ENCODE measurements at regions not wholly inside any gene's neighbourhood (a gene's known extent, or its start where the extent isn't known, plus 50 kb on each side); places are given as distances from the start of the nearest gene placed in this dataset.

DNA sequence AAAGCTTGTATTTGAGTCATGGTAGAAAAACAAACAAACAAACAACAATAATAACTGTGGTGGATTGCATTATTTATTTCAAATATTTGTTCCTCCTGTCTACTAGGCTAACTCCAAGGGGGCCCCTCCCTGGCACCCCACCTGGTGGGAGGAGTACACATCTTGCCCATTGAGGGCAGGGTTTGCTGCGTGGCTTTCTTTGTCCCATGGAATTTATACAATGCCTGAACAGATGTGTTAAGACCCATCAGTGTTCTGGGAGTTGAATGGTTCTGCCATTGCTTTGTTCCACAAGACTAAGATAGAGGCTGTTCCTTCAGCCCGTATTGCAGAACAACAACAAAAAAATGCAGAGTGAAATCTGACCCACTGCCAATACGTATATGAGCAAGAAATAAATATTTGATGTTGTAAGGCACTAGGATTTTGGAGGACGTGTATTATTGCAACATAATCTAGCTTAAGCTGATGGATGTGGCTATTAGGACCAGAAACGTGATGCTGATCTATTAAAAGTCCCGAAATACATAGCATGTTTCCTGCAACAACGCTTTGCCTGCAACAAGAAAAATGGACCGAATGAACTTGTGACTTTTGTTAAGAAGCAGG is 119.1 kb upstream of the JCAD start:
- FAIRE-seq, result no peak
- 42% methylated on average over 8 of the region's 8 CpGs for WGBS (ENCODE audit: missing lambda C conversion rate)
- no peak overlapping the region for H3K4me3 ChIP-seq
- H3K4me1 ChIP-seq, result peaks cover 15% of the 10 kb centered on the region
- ChIA-PET POLR2A (no interaction called here), CTCF (interaction anchor here (1.2 kb wide), 1 partner anchor 8 kb away, joined by 4 read pairs; no protein-coding TSS in a partner anchor)
- no peak for ATAC-seq
- DNase-seq (ENCODE audit: low read depth in 1 of 2, low spot score in 1 of 2), result no peak
- no peak for TF ChIP-seq JUN (IDR thresholded peaks at IDR 0.05)
- peak in 1 of 2 experiments; percentile 35; a peak in 1 of 4 replicates for TF ChIP-seq CEBPB (IDR thresholded peaks at IDR 0.05)
- no peak for TF ChIP-seq GATA3 (IDR thresholded peaks at IDR 0.05; ENCODE audit: borderline replicate concordance)
- H3K4me2 ChIP-seq, result no peak overlapping the region
- H3K9me3 ChIP-seq, result no peaks in the 10 kb centered on the region
- no peak overlapping the region for H3K27ac ChIP-seq

- Histone ChIP-seq H3K4me1 (peaks cover under 1% of the 10 kb centered on the region; the same call in 2 of the 3 replicates), H3K9me3 (no peaks in the 10 kb centered on the region), H3K4me3 (no peak overlapping the region), H3K4me2 (no peak overlapping the region), H3K27ac (no peak overlapping the region)
- DNase-seq (ENCODE audit: low read depth in 1 of 2, low spot score in 1 of 2) (no peak), ATAC-seq (no peak), FAIRE-seq (no peak)
- 89% methylated on average over 10 of the region's 10 CpGs for WGBS (ENCODE audit: missing lambda C conversion rate)
- TF ChIP-seq MAFK (IDR thresholded peaks at IDR 0.05; ENCODE audit: partially characterized antibody) (peak; percentile 70), RARB (CRISPR knock-in tag; IDR thresholded peaks at IDR 0.05) (no peak)
- ChIA-PET POLR2A (no interaction called here), CTCF (interaction anchor here (1.0 to 1.3 kb wide), 2 partner anchors 18 to 21 kb away, joined by 4 read pairs; no protein-coding TSS in a partner anchor)
Observed at GRCh38 chr10:30176776-30177533, 117.6 kb upstream of the JCAD start.

DNA sequence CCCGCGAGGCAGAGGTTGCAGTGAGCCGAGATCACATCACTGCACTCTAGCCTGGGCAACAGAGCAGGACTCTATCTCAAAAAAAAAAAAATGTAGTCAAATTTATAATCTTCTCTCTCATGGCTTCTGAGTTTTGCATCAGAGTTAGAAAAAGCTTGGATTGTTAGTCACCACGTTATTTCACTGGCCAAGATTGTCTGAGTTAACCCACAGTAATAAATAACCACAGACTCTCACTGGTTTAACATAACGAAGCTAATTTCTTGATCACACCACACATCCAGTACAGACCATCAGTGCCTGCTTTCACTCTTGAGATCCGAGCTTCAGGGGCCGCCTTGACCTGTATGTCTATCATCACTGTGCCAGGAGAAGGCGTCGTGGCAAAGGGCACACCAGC is 116.8 kb upstream of the JCAD start:
- TF ChIP-seq NR3C1 (IDR thresholded peaks at IDR 0.05) (no peak), HOXB5 (CRISPR knock-in tag; IDR thresholded peaks at IDR 0.05) (no peak)
- TF ChIP-seq, protein P1, sequence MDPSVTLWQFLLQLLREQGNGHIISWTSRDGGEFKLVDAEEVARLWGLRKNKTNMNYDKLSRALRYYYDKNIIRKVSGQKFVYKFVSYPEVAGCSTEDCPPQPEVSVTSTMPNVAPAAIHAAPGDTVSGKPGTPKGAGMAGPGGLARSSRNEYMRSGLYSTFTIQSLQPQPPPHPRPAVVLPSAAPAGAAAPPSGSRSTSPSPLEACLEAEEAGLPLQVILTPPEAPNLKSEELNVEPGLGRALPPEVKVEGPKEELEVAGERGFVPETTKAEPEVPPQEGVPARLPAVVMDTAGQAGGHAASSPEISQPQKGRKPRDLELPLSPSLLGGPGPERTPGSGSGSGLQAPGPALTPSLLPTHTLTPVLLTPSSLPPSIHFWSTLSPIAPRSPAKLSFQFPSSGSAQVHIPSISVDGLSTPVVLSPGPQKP (IDR thresholded peaks at IDR 0.05; ENCODE audit: low read depth, low read length), result no peak
- Histone ChIP-seq H3K4me2 (no peak overlapping the region), H3K27ac (no peak overlapping the region), H3K4me3 (no peak overlapping the region), H3K9me3 (no peaks in the 10 kb centered on the region), H3K4me1 (no peaks in the 10 kb centered on the region)
- WGBS (ENCODE audit: missing lambda C conversion rate), result 78% methylated on average over 9 of the region's 9 CpGs
- ATAC-seq (no peak), DNase-seq (ENCODE audit: low read depth in 1 of 2, low spot score in 1 of 2) (no peak), FAIRE-seq (no peak)
- ChIA-PET POLR2A (no interaction called here), CTCF (interaction anchor here (0.9 to 1.3 kb wide), 3 partner anchors 17 to 118 kb away, joined by 3 to 4 read pairs (median 4); no protein-coding TSS in a partner anchor)

DNA sequence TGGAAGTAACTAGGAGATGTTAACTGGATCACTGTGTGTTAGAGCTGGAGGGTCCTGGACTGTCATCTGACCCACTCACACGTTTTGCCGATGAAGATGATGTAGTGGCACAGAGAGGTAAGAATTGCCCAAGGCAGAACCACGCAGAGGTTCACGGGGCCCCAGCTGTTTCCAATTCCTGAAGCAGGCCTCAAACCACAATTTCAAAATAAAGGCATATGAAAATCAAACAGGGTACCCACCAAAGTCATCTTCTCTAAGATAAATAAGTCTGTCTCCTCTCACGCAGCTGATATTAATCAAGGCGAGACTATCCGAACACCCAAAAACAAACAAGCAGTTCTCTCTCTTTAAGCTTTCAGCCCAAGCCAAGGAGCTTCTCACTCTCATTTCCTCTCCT is 113.3 kb upstream of the JCAD start:
- TF ChIP-seq MAFK (IDR thresholded peaks at IDR 0.05; ENCODE audit: partially characterized antibody) (no peak), KDM1A (IDR thresholded peaks at IDR 0.05; ENCODE audit: low read depth) (no peak), JUNB (IDR thresholded peaks at IDR 0.05) (no peak), RAD21 (conservative IDR thresholded peaks at IDR 0.05 in 1 of 2, IDR thresholded peaks at IDR 0.05 in 1 of 2) (no peak)
- Histone ChIP-seq H3K4me2 (no peak overlapping the region), H3K27ac (no peak overlapping the region), H3K4me3 (no peak overlapping the region), H3K4me1 (no peaks in the 10 kb centered on the region), H3K9me3 (no peaks in the 10 kb centered on the region)
- POLR2A ChIA-PET, result no interaction called here
- FAIRE-seq (no peak), ATAC-seq (no peak), DNase-seq (ENCODE audit: low read depth in 1 of 2, low spot score in 1 of 2) (no peak)
- CTCF ChIA-PET, result no interaction called here
- 79% methylated on average over 7 of the region's 7 CpGs for WGBS (ENCODE audit: missing lambda C conversion rate)

GRCh38 chr10:30172091-30172490 is 112.7 kb upstream of the JCAD start:
- no peak overlapping the region for H3K27ac ChIP-seq
- no peaks in the 10 kb centered on the region for H3K4me1 ChIP-seq
- CTCF ChIA-PET, result interaction anchor here (1.3 kb wide), 1 partner anchor 14 kb away, joined by 3 read pairs; no protein-coding TSS in a partner anchor
- no peaks in the 10 kb centered on the region; the same call in 2 of the 3 replicates for H3K9me3 ChIP-seq
- no peak for DNase-seq (ENCODE audit: low read depth in 1 of 2, low spot score in 1 of 2)
- FAIRE-seq, result no peak
- TF ChIP-seq ESRRA (IDR thresholded peaks at IDR 0.05; ENCODE audit: borderline replicate concordance, low read length) (no peak), ZC3H11A (IDR thresholded peaks at IDR 0.05) (no peak), HOXB13 (CRISPR knock-in tag; IDR thresholded peaks at IDR 0.05; ENCODE audit: low read depth) (no peak)
- TF ChIP-seq, protein P2, sequence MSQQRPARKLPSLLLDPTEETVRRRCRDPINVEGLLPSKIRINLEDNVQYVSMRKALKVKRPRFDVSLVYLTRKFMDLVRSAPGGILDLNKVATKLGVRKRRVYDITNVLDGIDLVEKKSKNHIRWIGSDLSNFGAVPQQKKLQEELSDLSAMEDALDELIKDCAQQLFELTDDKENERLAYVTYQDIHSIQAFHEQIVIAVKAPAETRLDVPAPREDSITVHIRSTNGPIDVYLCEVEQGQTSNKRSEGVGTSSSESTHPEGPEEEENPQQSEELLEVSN (IDR thresholded peaks at IDR 0.05; ENCODE audit: borderline replicate concordance, low read depth), result no peak
- no peak overlapping the region for H3K4me3 ChIP-seq
- WGBS (ENCODE audit: missing lambda C conversion rate), result 70% methylated on average over 4 of the region's 4 CpGs
- H3K4me2 ChIP-seq, result no peak overlapping the region
- POLR2A ChIA-PET, result no interaction called here
- ATAC-seq, result no peak
